HG02885 (cell line): ENCODE measurements at regions not wholly inside any gene's neighbourhood (a gene's known extent, or its start where the extent isn't known, plus 50 kb on each side); places are given as distances from the start of the nearest gene placed in this dataset.

Experiments used
- ATAC-seq: cut with Tn5 transposase; IDR thresholded peaks from one replicate; pipeline ENCODE4 v1.9.1; 2021; ENCODE audit warnings: mild to moderate bottlenecking; ENCODE audit not compliant: unreplicated experiment, poor library complexity

DNA sequence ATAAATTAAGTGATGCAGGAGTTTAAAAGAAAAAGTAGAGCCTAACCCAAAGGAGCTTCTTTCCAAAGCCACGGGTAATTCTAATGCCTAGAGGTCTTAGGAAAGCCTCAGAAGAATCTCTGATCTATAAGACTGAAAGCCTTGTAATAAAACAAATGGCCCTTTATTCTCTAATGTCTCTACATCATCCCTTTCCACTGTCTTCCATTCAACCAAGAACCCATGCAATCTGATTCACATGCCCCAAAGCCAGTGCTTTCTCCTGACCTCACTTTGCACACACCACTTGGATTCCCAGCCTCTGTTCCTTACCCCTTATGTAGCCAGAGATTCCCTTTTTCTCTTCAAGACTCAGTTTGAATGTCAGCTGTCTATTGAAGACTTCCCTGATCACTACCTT is 252.9 kb upstream of the NRSN1 start:
- no peak for ATAC-seq

- no peak for ATAC-seq
These were observed 251.0 kb upstream of the NRSN1 start for GRCh38 chr6:23875006-23875405.

- ATAC-seq: no peak
These were observed 246.2 kb upstream of the NRSN1 start for GRCh38 chr6:23879816-23880215.

GRCh38 chr6:23890543-23891227 is 235.3 kb upstream of the NRSN1 start:
- ATAC-seq: no peak

DNA sequence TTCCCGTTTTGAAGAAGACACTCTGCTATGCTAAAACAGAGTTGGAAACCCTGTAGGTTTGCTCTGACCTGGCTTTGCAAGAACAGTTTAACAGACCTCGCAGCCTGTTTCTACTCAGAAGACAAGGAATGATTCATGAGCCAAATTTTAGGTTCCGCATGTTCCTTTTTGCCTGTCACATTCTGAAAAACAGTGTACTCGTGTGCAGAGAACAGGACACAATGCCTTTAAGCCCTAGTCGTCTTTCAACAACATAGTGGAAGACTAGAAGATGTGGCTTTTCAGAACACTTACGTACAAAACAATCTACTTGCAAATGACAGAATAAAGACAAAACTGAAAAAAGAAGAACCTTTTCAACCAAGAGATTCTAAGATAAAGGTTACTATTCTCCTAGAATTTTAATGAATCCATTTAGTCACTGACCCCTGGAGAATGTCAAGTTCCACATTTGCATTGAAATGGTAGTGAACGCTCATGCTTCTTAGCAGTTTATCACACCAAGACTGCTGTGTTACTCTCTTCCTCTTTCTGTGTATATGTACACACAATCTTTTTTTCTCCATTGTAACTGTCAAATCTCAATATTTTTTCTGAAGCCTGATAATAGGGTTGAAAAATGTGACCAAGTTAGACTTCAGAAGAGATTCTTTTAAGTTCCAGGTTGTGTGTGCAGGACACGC is 220.7 kb upstream of the NRSN1 start:
- no peak for ATAC-seq

DNA sequence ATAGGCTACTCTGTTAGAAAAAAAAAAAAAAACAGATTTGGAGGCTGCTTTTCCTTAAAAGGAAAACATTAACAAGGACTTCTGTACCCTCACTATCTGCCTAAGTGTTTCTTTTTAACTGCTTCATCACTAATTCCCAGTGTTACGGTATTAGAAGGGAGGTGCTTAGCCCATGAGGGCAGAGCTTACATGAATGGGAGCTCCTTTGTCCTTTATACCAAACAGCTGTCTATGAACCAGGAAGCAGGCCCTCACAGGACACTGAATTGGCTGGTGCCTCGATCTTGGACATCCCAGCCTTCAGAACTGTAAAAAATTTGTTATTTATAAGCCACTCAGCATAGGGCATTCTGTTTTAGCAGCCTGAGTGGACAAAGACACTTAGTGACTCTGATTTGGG is 215.6 kb upstream of the NRSN1 start:
- ATAC-seq: no peak

GRCh38 chr6:23927935-23928334 is 198.1 kb upstream of the NRSN1 start:
- ATAC-seq: no peak

DNA sequence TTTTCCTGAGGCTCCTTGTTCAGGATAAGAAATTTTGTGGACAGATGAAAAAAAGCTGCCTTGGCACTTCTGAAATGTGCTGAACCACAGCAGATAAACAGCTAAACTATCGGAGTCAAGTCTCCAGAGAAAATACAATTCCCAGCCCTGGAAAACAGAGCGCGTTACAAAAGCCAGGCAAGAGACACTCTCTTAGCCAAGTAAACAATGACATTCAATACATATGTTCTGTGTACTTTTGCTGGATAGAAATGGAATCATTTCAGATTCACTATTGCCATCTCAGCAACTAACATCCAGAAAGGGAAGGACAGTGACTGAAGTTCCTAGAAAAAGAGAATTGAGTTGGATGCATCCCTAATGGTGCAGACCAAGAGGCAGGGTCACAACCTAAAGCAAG is 196.8 kb upstream of the NRSN1 start:
- ATAC-seq: no peak

DNA sequence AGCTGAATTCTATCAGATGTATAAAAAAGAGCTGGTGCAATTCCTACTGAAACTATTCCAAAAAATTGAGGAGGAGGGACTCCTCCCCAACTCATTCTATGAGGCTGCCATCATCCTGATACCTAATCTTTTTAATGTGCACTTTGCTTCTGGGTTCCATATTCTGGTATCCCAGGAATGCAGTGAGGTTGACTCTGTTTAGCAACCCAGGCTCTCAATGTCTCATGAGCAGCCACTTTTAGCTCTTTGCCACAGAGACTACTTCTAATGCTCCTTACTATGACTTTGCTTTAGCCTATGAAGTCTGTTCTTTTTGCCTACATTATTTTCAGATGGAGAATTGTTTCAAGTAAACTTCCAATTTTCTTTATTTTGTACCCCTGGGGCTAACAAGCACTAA is 185.5 kb upstream of the NRSN1 start:
- no peak for ATAC-seq

GRCh38 chr6:23951691-23952090 is 174.3 kb upstream of the NRSN1 start:
- no peak for ATAC-seq

GRCh38 chr6:23952245-23952644 is 173.8 kb upstream of the NRSN1 start:
- ATAC-seq: no peak

GRCh38 chr6:23953976-23954375 is 172.0 kb upstream of the NRSN1 start:
- no peak for ATAC-seq

- ATAC-seq: no peak
These were observed 169.0 kb upstream of the NRSN1 start for GRCh38 chr6:23957017-23957416.

DNA sequence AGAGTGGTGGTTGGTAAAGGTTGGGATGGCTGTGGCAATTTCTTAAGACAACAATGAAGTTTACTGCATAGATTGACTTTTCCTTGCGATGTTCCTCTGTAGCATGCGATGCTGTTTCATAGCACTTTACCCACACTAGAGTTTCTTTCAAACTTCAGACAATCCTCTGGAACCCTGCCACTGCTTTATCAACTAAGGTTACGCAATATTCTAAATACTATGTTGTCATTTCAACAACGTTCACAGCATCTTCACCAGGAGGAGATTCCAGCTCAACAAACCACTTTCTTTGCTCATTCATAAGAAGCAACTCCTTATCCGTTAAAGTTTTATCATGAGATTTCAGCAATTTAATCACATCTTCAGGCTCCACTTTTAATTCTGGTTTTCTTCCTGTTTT is 161.2 kb upstream of the NRSN1 start:
- ATAC-seq: no peak

DNA sequence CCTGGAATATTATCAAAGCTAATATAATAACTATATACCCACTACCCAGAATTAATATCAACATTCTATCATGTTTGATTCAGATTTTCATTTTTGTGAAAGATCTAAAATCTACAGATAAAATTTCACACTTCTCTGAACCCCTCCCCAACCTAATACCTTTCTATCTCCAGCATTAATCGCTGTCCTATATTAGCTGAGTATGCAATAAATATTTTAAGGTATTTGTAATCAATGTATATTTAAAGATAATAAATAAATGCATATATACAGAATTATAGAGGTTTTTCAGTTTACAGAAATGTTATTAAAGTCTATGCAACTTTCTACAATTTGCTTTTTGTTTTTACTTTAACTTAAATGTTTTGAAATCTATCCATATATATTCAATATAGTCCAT is 156.7 kb upstream of the NRSN1 start:
- no peak for ATAC-seq

DNA sequence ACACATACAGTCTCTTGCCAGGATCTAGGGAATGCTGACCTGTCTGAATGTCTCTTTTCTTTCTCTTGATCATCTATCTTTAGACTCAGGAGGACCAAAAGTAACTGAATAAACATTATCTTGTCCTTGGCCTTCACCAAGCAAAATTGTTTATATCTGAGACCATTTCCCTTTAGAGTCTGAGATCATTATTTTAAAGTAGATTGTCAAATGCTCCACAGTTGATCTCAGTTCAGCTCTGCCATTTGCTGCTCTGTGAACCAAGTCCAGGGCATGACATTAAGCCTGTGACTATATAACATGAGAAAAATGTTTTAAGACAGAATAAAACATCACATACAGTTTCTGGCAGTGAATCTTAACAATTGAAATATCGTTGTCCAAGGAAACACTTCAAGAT is 148.3 kb upstream of the NRSN1 start:
- no peak for ATAC-seq

DNA sequence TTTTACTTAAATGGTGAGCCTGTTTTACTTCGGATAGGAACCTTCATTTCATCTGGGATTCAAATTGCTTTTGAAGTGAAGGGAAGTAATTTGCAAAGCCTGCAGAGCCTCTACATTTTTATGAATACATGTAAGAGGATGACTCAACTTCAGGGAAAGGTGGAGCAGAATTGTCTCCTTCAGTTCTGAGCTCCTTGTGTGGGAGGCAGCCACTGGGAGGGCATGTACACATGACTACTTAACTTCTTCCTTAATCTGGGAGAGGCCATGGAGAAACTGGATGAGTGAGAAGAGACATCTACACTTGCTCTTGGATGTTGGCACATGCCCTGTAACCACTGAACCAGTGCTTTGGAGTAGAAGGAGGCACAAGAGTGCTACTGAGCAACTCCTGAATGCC is 145.1 kb upstream of the NRSN1 start:
- no peak for ATAC-seq

GRCh38 chr6:23981923-23982322 is 144.1 kb upstream of the NRSN1 start:
- ATAC-seq: no peak

- ATAC-seq: no peak
These were observed 142.3 kb upstream of the NRSN1 start for GRCh38 chr6:23983735-23984134.

DNA sequence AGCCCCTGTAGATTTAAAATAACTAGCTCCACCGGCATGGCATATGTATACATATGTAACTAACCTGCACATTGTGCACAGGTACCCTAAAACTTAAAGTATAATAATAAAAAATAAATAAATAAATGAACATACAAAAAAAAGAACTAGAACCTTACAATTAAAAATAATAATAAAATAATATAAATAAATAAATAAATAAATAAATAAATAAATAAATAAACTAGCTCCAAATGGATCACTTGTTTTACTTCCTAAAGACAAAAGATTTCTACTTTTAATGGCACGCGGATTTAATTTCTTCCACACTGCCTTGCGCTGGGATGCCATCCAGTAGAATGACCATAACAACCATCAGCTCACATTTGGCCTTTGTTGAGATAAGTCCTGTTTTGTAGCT is 141.0 kb upstream of the NRSN1 start:
- ATAC-seq: no peak

DNA sequence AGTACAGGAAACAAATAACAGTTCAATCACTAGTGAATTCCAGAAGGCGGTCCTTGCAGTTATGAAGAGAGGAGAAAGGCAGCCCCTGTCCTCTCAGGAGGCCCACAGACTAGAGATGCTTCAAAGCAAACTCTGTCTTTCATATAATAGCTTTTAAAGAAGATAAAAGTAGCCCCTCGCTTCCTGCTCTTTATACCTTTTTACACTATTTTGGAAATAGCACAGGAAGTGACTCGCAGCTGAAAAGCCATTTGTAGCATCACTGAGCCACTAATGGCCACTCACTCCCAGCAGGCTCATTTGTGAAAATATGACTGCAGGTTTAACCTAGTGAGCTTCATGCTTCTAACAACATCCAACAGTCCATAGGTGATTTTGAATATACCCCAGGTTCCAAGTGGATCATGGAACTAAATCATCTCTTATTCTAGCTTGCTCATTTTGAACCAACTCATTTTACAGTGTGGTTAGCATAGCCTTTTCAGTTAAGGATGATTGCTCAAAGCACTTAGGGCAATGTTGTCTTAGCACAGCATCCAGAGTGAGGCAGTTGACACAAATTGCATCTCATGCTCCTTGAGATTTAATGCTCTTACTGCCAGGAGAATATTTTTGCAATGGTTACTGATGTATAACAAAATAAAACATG is 136.0 kb upstream of the NRSN1 start:
- no peak for ATAC-seq

DNA sequence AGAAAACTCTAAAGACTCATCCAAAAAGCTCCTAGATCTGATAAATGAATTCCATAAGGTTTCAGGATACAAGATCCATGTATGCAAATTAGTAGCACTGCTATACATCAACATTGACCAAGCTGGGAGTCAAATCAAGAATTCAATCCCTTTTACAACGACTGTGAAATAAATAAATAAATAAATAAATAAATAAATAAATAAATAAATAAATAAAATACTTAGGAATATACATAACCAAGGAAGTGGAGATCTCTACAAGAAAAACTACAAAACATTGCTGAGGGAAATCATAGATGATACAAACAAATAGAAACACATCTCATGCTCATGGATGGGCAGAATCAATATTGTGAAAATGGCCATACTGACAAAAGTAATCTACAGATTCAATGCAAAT is 132.0 kb upstream of the NRSN1 start:
- ATAC-seq: no peak
